HCT116 (cell line): ENCODE measurements at regions not wholly inside any gene's neighbourhood (a gene's known extent, or its start where the extent isn't known, plus 50 kb on each side); places are given as distances from the start of the nearest gene placed in this dataset.

ENCODE experiments used
- ATAC-seq: fragments of 200-7000 bp; cut with Tn5 transposase; 2 replicates; pipeline ENCODE4 v1.9.1; 2020; ENCODE audit warnings: mild to moderate bottlenecking, moderate library complexity
- BruUV-seq: library from RNA; stranded (reverse); fragments of 400-500 nt; replicated peaks from 2 replicates; lab custom pipeline; 2021; lab: Mats Ljungman, UMichigan
- CTCF ChIA-PET: fragments of 300-600 bp; sonication (Branson Sonifier 250); formaldehyde crosslinking; loops from one replicate; lab custom pipeline; 2021; ENCODE audit warnings: antibody characterized with exemption; lab: Charles Lee
- POLR2A ChIA-PET: fragments of 300-600, 350-600 bp; sonication (Branson Sonifier 250); formaldehyde crosslinking; loops from one replicate; lab custom pipeline; 2021; ENCODE audit warnings: antibody characterized with exemption; lab: Charles Lee
- RAD21 ChIA-PET, 2 experiments: fragments of 300-600 bp; sonication (Branson Sonifier 250); formaldehyde crosslinking; loops; one replicate each; lab custom pipeline; 2023; ENCODE audit warnings: low total read pairs in 2 of 2; ENCODE audit not compliant: uncharacterized antibody in 2 of 2, unreplicated experiment in 2 of 2, low non-redundant PET in 1 of 2; lab: Charles Lee
- DNase-seq: peaks from one replicate; pipeline ENCODE4 v3.0.0-alpha.2; 2010; ENCODE audit warnings: low read depth, low spot score
- H2AFZ ChIP-seq: fragments of 200-600 bp; shearing (Covaris generic), sonication (generic); 2 replicates; pipeline ENCODE4 v1.6.1; 2017; ENCODE audit warnings: low read depth, mixed run types, mixed read lengths, antibody characterized with exemption, low read length; ENCODE audit not compliant: poor library complexity, severe bottlenecking
- H3K27ac ChIP-seq: 2 replicates; pipeline ENCODE4 v1.5.1; 2012; ENCODE audit warnings: low read depth, low read length
- H3K27me3 ChIP-seq: fragments of 200-600 bp; sonication (generic); 2 replicates; pipeline ENCODE4 v1.6.1; 2016; ENCODE audit warnings: mixed run types, low read length, mixed read lengths; ENCODE audit not compliant: insufficient read depth
- H3K36me3 ChIP-seq, 2 experiments: fragments of 200-500 bp in 1 of 2; fragments of 200-600 bp in 1 of 2; sonication (Bioruptor generic) in 1 of 2; sonication (generic) in 1 of 2; 2 replicates each; pipeline versions ENCODE4 v1.5.1 to v1.6.1; 2014 to 2016; ENCODE audit warnings: low read length in 2 of 2, inconsistent platforms in 1 of 2, mixed read lengths in 1 of 2, mixed run types in 1 of 2; ENCODE audit not compliant: insufficient read depth in 2 of 2, control insufficient read depth in 1 of 2
- H3K4me1 ChIP-seq, 2 experiments: fragments of 200-600 bp in 1 of 2; sonication (generic) in 1 of 2; 2 replicates each; pipeline versions ENCODE4 v1.5.1 to v1.6.1; 2012 to 2017; ENCODE audit warnings: low read length in 2 of 2, inconsistent platforms in 1 of 2, mild to moderate bottlenecking in 1 of 2, mixed read lengths in 1 of 2, mixed run types in 1 of 2, moderate library complexity in 1 of 2; ENCODE audit not compliant: insufficient read depth in 2 of 2, control insufficient read depth in 1 of 2
- H3K4me2 ChIP-seq: fragments of 200-600 bp; sonication (generic); 2 replicates; pipeline ENCODE4 v1.6.1; 2017; ENCODE audit warnings: mixed run types, low read length, mixed read lengths
- H3K4me3 ChIP-seq, 2 experiments: fragments of 200-600 bp in 1 of 2; sonication (generic) in 1 of 2; replicated peaks in 1 of 2; 2 replicates each; pipeline ENCODE4 v1.5.1; 2011 to 2016; ENCODE audit warnings: low read length in 2 of 2, control low read depth in 1 of 2, low read depth in 1 of 2, mild to moderate bottlenecking in 1 of 2, mixed read lengths in 1 of 2, mixed run types in 1 of 2
- H3K79me2 ChIP-seq: fragments of 200-600 bp; sonication (generic); 2 replicates; pipeline ENCODE4 v1.6.1; 2017; ENCODE audit warnings: mild to moderate bottlenecking, mixed run types, low read length, moderate library complexity, mixed read lengths; ENCODE audit not compliant: insufficient read depth
- H3K9ac ChIP-seq: fragments of 200-600 bp; sonication (generic); 2 replicates; pipeline ENCODE4 v1.6.1; 2016; ENCODE audit warnings: low read length, mixed read lengths
- H3K9me2 ChIP-seq: fragments of 200-600 bp; sonication (generic), shearing (Covaris generic); 2 replicates; pipeline ENCODE4 v1.6.1; 2017; ENCODE audit warnings: mixed run types, mild to moderate bottlenecking, moderate library complexity; ENCODE audit not compliant: insufficient read depth
- H3K9me3 ChIP-seq, 2 experiments: fragments of 200-500 bp in 1 of 2; fragments of 200-600 bp in 1 of 2; sonication (Bioruptor generic) in 1 of 2; sonication (generic) in 1 of 2; 2 replicates each; pipeline ENCODE4 v1.6.1; 2014 to 2017; ENCODE audit warnings: low read length in 2 of 2, mixed read lengths in 2 of 2, inconsistent platforms in 1 of 2, low read depth in 1 of 2, mild to moderate bottlenecking in 1 of 2, mixed run types in 1 of 2, moderate library complexity in 1 of 2; ENCODE audit not compliant: control insufficient read depth in 1 of 2, insufficient read depth in 1 of 2
- H4K20me1 ChIP-seq: fragments of 200-600 bp; sonication (generic), shearing (Covaris generic); 2 replicates; pipeline ENCODE4 v1.6.1; 2017; ENCODE audit warnings: mixed run types, mild to moderate bottlenecking, moderate library complexity; ENCODE audit not compliant: insufficient read depth
- ATF3 ChIP-seq: IDR thresholded peaks from 2 replicates; pipeline ENCODE4 v1.6.1; 2012
- EGR1 ChIP-seq: IDR thresholded peaks from 2 replicates; pipeline ENCODE4 v1.6.1; 2012; ENCODE audit warnings: low read depth
- EZH2 ChIP-seq: fragments of 200-600 bp; sonication (generic); IDR thresholded peaks from 2 replicates; pipeline ENCODE4 v1.6.1; 2017; ENCODE audit warnings: antibody characterized with exemption, mixed run types
- EZH2phosphoT487 ChIP-seq: fragments of 200-600 bp; IDR thresholded peaks from 2 replicates; pipeline ENCODE4 v1.6.1; 2018; ENCODE audit warnings: antibody characterized with exemption, borderline replicate concordance
- JUND ChIP-seq: IDR thresholded peaks from 2 replicates; pipeline ENCODE4 v1.6.1; 2012
- REST ChIP-seq: IDR thresholded peaks from 2 replicates; pipeline ENCODE4 v1.6.1; 2012; ENCODE audit warnings: low read depth
- SRF ChIP-seq: IDR thresholded peaks from 2 replicates; pipeline ENCODE4 v1.6.1; 2012; ENCODE audit warnings: low read depth
- TCF7L2 ChIP-seq: IDR thresholded peaks from 2 replicates; pipeline ENCODE4 v1.7.0; 2011; ENCODE audit warnings: borderline replicate concordance, inconsistent platforms; ENCODE audit not compliant: insufficient read depth, insufficient read length; ENCODE audit errors: extremely low read depth
- YY1 ChIP-seq: IDR thresholded peaks from 2 replicates; pipeline ENCODE4 v1.6.1; 2011; ENCODE audit warnings: low read length, low read depth, moderate library complexity, mild to moderate bottlenecking; ENCODE audit not compliant: insufficient replicate concordance; ENCODE audit errors: extremely low read depth
- ZNF274 ChIP-seq: fragments of 200-500 bp; sonication (Bioruptor generic); IDR thresholded peaks from 2 replicates; pipeline ENCODE4 v1.6.1; 2014; ENCODE audit warnings: mild to moderate bottlenecking, low read depth, low read length, inconsistent platforms
- intact Hi-C: fragments of 100-400 bp; cut with micrococcal nuclease; formaldehyde crosslinking; loops from 2 replicates; pipeline ENCODE4 v1.10.0; 2022

- BruUV-seq: no TSS peak
- POLR2A ChIA-PET: no interaction called here
- Histone ChIP-seq H3K9me3 (no peaks in the 10 kb centered on the region), H3K27ac (no peak overlapping the region), H2AFZ (no peak overlapping the region), H3K36me3 (no peaks in the 10 kb centered on the region), H3K4me2 (no peak overlapping the region), H4K20me1 (no peaks in the 10 kb centered on the region), H3K27me3 (peaks cover 11% of the 10 kb centered on the region), H3K79me2 (no peaks in the 10 kb centered on the region), H3K9ac (no peak overlapping the region), H3K4me1 (no peaks in the 10 kb centered on the region), H3K4me3 (no peak overlapping the region), H3K9me2 (no peaks in the 10 kb centered on the region)
- CTCF ChIA-PET: no interaction called here
- RAD21 ChIA-PET: no interaction called here
- TF ChIP-seq EGR1 (no peak), SRF (no peak), EZH2 (no peak), ZNF274 (no peak), REST (no peak), JUND (no peak), ATF3 (no peak)
- intact Hi-C loops: no loop called here
- no peak for DNase-seq
- ATAC-seq: no peak
These were observed 174.5 kb downstream of the FNDC1 start for GRCh38 chr6:159343709-159344108.

GRCh38 chr6:159342146-159342545, 172.9 kb downstream of the FNDC1 start:
- Histone ChIP-seq H3K4me1 (no peaks in the 10 kb centered on the region), H3K79me2 (no peaks in the 10 kb centered on the region), H3K9me3 (no peaks in the 10 kb centered on the region), H3K27ac (no peak overlapping the region), H3K9ac (no peak overlapping the region), H3K4me2 (no peak overlapping the region), H2AFZ (no peak overlapping the region), H3K36me3 (no peaks in the 10 kb centered on the region), H4K20me1 (no peaks in the 10 kb centered on the region), H3K27me3 (peaks cover 5% of the 10 kb centered on the region; the same call in 1 of the 2 replicates), H3K4me3 (no peak overlapping the region), H3K9me2 (no peaks in the 10 kb centered on the region)
- POLR2A ChIA-PET: no interaction called here
- CTCF ChIA-PET: no interaction called here
- intact Hi-C loops: no loop called here
- DNase-seq: no peak
- BruUV-seq: no TSS peak
- RAD21 ChIA-PET: no interaction called here
- ATAC-seq: no peak
- TF ChIP-seq EZH2phosphoT487 (no peak), EZH2 (no peak), TCF7L2 (no peak), YY1 (no peak), ZNF274 (no peak), REST (no peak)
